ENCODE measurements at regions not wholly inside any gene's neighbourhood (a gene's known extent, or its start where the extent isn't known, plus 50 kb on each side); places are given as distances from the start of the nearest gene placed in this dataset.

DNA sequence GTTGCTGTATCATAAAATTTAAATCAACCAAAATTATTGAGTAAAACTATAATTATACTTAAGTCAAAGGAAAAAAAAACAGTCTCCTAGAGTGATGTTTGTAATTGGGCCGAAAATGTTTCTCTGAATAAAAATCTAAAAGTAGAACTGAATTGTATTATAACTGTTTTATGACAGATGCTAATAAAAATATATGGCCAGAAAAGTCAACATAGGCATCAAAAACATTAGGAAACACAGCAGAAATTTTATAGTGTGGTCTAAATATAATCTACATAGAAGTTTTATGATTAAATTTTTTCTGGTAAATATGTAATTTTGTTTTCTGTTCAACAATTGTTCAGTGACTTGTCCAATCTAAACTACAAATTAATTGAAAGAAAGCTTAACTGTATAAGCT is 277.8 kb downstream of the ALX1 start:
- TF ChIP-seq, protein P1, sequence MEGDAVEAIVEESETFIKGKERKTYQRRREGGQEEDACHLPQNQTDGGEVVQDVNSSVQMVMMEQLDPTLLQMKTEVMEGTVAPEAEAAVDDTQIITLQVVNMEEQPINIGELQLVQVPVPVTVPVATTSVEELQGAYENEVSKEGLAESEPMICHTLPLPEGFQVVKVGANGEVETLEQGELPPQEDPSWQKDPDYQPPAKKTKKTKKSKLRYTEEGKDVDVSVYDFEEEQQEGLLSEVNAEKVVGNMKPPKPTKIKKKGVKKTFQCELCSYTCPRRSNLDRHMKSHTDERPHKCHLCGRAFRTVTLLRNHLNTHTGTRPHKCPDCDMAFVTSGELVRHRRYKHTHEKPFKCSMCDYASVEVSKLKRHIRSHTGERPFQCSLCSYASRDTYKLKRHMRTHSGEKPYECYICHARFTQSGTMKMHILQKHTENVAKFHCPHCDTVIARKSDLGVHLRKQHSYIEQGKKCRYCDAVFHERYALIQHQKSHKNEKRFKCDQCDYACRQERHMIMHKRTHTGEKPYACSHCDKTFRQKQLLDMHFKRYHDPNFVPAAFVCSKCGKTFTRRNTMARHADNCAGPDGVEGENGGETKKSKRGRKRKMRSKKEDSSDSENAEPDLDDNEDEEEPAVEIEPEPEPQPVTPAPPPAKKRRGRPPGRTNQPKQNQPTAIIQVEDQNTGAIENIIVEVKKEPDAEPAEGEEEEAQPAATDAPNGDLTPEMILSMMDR (conservative IDR thresholded peaks at IDR 0.05; ENCODE audit: low read depth, low read length), result no peak
- H3K4me3 ChIP-seq (ENCODE audit: low read length), result no peak overlapping the region
- no peak for DNase-seq (ENCODE audit: low read depth)

DNA sequence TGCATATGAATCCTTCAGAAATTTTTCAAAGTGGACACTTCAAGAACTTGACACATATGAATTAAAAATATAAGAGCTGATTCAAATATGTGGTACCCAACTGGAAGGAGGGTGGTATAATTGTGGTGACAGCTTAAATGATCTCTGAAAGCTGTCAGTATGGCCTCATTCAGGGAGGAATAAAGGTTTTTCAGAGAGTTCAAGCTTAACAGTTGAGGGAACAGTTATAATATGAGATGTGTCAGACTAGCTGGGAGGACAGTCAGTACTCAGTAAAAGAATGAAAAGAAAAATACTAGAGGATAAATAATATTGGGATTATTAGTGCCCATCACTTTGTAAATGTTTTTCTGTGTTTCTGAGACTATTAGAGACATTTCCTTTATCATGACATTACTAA is 277.5 kb downstream of the RASSF9 start:
- no peak overlapping the region for H3K4me3 ChIP-seq (ENCODE audit: low read length)
- TF ChIP-seq, protein P1 (conservative IDR thresholded peaks at IDR 0.05; ENCODE audit: low read depth, low read length), result no peak
- no peak for DNase-seq (ENCODE audit: low read depth)

DNA sequence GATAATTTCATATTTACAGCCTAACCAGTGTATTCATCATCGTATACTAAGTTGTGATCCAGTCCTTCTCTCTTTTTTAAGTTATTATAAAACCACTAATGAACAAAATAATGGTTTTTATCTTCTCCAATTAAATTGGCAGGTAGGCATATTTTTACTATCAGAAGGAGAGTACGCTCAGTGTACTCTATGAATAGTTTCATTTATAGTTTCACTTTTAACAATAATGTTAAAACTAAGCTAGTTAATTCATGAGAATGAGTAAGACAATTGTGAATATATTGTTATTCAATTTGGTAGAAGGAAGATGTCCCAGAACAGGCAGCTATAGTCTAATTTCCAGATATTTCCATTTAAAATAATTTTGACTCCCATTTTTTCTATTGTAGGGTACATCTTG is 277.1 kb downstream of the RASSF9 start:
- H3K4me3 ChIP-seq (ENCODE audit: low read length), result no peak overlapping the region
- TF ChIP-seq, protein P1 (conservative IDR thresholded peaks at IDR 0.05; ENCODE audit: low read depth, low read length), result no peak
- no peak for DNase-seq (ENCODE audit: low read depth)

DNA sequence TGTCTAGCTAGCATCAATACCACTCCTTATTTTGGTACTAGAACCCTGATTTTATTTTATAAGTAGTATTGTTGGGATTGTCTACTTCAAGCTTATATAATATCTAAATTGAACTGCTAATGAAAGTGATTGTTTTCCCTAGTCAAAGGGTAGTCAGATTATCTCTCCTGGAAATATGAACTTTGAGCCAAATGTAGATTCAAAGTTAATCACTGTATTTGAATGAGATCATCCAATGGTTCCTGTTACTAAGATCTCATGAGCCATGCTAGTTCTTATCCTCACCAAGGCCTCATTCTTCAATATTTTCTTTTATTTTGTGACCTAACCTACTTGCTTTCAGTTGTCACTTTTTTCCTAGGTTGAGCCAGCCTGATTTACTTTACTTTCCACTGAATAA is 276.7 kb downstream of the RASSF9 start:
- H3K4me3 ChIP-seq (ENCODE audit: low read length), result no peak overlapping the region
- TF ChIP-seq, protein P1 (conservative IDR thresholded peaks at IDR 0.05; ENCODE audit: low read depth, low read length), result no peak
- no peak for DNase-seq (ENCODE audit: low read depth)

DNA sequence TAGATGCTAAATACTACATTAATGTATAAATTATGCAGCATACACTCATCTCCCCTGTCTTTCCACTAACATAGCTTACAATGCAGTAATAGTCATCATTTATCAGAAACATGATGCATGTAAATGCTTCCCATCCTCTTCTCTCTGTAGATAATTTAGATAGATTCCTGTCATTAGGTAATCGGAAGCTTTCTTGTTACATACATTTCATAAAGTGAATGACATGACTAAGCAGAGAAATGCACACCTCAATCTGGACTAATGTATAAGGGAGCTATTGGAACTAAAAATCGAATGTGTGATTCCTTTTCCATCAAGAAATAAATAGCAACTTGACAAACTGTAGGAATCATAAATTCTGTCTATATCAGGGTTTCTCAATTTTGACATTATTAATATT is 273.4 kb downstream of the RASSF9 start:
- H3K4me3 ChIP-seq (ENCODE audit: low read length), result no peak overlapping the region
- DNase-seq (ENCODE audit: low read depth), result no peak
- TF ChIP-seq, protein P1 (conservative IDR thresholded peaks at IDR 0.05; ENCODE audit: low read depth, low read length), result no peak

DNA sequence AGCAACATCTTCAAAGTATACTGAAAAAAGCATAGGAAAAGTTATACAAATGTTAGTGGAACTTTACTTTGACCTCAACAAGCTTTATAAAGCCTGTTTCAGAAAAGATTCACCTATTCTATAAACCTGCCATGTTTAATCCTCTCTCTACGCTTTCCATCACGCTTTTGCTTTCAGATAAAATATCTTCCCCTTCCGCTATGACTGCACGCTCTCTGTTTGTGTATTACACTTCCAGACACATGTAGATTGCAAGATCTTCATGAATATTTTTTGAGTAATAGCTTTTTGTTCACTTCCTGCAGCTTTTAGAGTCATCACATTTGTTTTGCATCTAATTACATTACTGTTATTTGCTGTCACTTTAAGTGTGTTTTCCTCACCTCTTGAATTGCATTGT is 271.4 kb downstream of the RASSF9 start:
- TF ChIP-seq, protein P1 (conservative IDR thresholded peaks at IDR 0.05; ENCODE audit: low read depth, low read length), result no peak
- DNase-seq (ENCODE audit: low read depth), result no peak
- no peak overlapping the region for H3K4me3 ChIP-seq (ENCODE audit: low read length)

DNA sequence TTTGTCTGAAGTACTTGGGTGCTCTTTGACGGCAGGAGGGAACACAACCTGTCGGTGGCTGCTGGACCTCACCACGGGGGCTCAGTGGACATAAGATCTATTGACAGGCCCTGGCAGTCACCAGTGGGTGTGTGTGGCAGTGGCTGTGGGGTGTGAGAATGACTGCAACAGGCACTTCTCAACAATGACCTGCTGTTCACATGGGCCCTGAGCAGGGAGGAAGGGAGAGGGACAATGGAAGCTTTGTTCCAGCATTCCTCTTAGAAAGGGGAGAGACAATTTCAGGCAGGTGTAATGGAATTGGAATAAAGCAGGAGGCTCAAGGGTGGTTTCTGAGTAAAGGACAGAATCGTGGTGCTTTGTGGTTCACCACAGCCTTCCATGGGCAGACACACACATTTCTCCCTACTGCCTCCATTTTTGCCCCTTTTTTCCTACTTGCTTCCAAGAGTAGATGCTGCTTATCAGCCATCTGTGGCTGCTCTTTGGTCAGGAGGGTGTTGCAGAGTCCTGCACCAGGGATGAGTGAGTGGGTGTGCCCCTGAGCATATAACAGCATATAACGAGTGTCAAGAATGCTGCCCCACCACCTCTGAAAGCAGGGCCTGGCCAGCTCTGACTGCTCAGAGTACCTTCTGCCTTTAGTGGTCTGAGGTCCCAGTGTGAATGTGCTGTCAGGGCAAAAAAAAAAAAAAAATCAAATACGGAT is 267.7 kb downstream of the RASSF9 start:
- no peak for DNase-seq (ENCODE audit: low read depth)
- TF ChIP-seq, protein P1 (conservative IDR thresholded peaks at IDR 0.05; ENCODE audit: low read depth, low read length), result no peak
- H3K4me3 ChIP-seq (ENCODE audit: low read length), result no peak overlapping the region

All from retinal pigment epithelial cell (primary cell).